Astrocyte of the spinal cord (primary cell): ENCODE measurements at regions not wholly inside any gene's neighbourhood (a gene's known extent, or its start where the extent isn't known, plus 50 kb on each side); places are given as distances from the start of the nearest gene placed in this dataset.

Experiments
- DNase-seq: peaks from one replicate; pipeline ENCODE4 v3.0.0; 2011; ENCODE audit warnings: low read depth, low spot score
- H3K4me3 ChIP-seq: 2 replicates; pipeline ENCODE4 v1.5.1; 2011; ENCODE audit warnings: low read depth, mild to moderate bottlenecking, low read length, moderate library complexity
- CTCF ChIP-seq: IDR thresholded peaks from 2 replicates; pipeline ENCODE4 v1.5.1; 2012; ENCODE audit warnings: low read depth, mild to moderate bottlenecking, low read length, inconsistent platforms
- in situ Hi-C: cut with HindIII; loops from 2 replicates; pipeline ENCODE4 v1.10.0; 2017; ENCODE audit warnings: low sequenced_read_pairs

- in situ Hi-C loops: no loop called here
- H3K4me3 ChIP-seq: no peak overlapping the region
- no peak for DNase-seq
- no peak for TF ChIP-seq CTCF
These were observed 775.4 kb downstream of the TYW1 start for GRCh38 chr7:67771846-67772605.

- no peak for DNase-seq
- no peak for TF ChIP-seq CTCF
- in situ Hi-C loops: no loop called here
- H3K4me3 ChIP-seq: no peak overlapping the region
These were observed 776.4 kb downstream of the TYW1 start for GRCh38 chr7:67773081-67773480.

DNA sequence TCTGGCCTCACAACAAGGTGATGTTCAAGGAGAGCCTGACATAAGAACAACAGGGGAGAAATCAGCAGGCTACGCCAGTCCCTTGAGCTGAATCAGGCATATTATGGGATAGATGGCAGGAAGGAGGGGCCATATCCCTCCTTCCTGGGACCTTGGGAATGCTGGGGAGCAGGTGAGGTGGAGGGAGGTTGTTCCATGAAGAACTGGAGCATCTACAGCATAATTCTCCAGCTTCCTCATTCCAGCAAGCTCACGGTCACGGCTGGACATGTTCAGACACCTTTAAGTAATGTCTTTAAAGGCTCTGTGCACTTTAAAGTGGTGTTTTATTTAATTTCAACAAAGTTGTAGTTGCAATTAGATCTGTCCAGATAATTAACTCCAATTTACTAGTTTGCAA lies 780.5 kb downstream of the TYW1 start:
- TF ChIP-seq CTCF: no peak
- no peak for DNase-seq
- H3K4me3 ChIP-seq: no peak overlapping the region
- in situ Hi-C loops: no loop called here

- H3K4me3 ChIP-seq: no peak overlapping the region
- TF ChIP-seq CTCF: no peak
- DNase-seq: no peak
- in situ Hi-C loops: no loop called here
These were observed 785.2 kb downstream of the TYW1 start for GRCh38 chr7:67781841-67782240.

- DNase-seq: no peak
- H3K4me3 ChIP-seq: no peak overlapping the region
- in situ Hi-C loops: no loop called here
- TF ChIP-seq CTCF: no peak
These were observed 789.4 kb downstream of the TYW1 start for GRCh38 chr7:67786021-67786420.

GRCh38 chr7:67788669-67789068 lies 792.0 kb downstream of the TYW1 start:
- no peak overlapping the region for H3K4me3 ChIP-seq
- TF ChIP-seq CTCF: no peak
- in situ Hi-C loops: no loop called here
- DNase-seq: no peak
